ENCODE measurements at regions not wholly inside any gene's neighbourhood (a gene's known extent, or its start where the extent isn't known, plus 50 kb on each side); places are given as distances from the start of the nearest gene placed in this dataset.

DNA sequence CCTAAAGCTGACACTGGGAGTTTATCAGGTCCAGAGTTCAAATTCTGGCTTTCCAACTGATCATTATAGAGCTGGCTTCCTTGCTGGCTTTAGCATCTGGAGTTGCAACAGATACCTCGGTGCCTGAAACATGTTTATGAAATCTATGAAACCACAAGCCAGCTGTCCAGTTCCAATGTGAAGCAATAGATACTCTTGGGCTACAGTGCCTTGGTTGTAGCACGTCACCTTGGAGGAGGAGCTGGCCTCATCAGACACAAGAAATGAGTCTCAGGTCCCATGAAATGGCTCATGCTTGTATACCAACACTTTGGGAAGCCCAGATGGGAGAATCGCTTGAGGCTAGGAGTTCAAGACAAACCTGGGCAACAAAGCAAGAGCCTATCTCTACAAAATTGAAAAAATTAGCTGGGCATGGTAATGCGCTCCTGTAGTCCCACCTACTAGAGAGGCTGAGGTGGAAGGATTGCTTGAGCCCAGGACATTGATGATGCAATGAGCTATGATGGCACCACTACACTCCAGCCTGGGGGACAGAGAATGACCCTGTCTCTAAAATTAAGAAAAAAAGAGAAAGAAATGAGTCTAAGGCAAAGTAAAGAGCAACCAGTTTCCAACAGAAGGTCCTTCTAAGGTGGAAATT is 132.5 kb upstream of the ZNF648 start:
- no peak for DNase-seq (ENCODE audit: low read depth)

DNA sequence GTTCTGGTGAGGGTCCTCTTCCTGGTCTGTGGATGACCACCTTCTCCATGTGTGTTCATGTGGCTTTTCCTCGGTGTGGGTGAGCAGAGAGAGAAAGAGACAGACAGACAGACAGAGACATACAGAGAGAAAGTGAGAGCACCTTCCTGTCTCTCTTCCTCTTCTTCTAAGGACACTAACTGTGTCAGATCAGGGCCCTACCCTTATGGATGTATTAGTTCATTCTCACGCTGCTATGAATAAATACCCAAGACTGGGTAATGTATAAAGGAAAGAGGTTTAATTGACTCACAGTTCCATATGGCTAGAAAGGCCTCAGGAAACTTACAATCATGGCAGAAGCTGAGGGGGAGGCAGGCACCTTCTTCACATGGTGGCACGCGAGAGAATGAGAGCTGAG is 131.5 kb upstream of the ZNF648 start:
- no peak for DNase-seq (ENCODE audit: low read depth)

DNA sequence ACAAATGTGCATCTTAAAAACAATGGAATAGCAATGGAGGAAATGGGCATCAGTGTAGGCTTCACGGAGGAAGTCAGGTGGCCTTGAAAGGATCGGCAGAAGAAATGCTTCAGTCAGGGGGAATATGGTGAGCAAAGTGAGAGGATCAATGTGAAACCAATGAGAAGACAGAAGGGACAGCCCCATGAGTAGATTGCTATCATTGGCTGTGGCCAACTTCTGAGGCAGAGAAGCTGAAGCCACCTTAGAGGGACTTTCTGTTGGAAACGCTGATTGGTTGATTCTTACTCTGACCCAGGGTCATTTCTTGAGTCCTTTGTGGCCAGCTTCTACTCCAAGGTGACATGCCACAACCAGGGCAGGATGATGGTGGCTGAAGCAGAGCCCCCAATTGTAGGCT is 130.7 kb upstream of the ZNF648 start:
- DNase-seq (ENCODE audit: low read depth), result no peak

DNA sequence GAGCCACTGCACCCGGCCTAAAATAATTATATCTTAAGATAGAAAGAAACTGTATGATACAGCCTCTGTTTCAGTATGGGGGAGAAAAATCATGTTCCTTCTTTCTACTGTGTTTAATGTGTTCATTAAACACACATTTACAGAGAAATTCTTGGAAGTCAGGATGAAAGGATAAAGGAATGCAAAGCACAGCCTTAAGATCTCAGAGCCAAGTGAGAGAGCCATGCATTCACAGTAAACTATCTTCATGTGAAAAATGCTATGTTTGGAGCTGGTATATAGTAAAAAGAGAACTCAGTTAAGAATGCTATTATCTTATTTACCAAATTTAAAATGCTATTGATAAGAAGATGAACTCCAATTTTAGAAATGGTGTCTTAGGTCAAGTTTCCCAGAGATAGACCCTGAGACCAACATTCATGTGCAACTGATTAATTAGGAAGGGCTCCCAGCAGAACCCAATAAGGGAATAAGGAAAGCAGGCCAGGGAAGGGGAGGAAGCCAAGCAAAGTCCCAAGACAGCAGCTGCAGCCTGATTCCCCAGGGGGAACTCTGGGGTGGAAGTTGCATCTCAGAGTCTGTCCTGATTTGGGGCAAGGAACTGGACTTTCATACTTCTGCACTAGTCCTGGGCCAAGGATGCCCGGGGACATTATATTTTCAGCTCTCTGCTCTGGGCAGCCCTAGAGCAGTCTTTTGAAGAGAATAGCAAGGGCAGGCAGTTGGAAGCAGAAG is 130.0 kb upstream of the ZNF648 start:
- no peak for DNase-seq (ENCODE audit: low read depth)

- DNase-seq (ENCODE audit: low read depth), result no peak
These were observed 128.1 kb upstream of the ZNF648 start for GRCh38 chr1:182189535-182190066.

- no peak for DNase-seq (ENCODE audit: low read depth)
These were observed 125.2 kb upstream of the ZNF648 start for GRCh38 chr1:182186757-182187146.

DNA sequence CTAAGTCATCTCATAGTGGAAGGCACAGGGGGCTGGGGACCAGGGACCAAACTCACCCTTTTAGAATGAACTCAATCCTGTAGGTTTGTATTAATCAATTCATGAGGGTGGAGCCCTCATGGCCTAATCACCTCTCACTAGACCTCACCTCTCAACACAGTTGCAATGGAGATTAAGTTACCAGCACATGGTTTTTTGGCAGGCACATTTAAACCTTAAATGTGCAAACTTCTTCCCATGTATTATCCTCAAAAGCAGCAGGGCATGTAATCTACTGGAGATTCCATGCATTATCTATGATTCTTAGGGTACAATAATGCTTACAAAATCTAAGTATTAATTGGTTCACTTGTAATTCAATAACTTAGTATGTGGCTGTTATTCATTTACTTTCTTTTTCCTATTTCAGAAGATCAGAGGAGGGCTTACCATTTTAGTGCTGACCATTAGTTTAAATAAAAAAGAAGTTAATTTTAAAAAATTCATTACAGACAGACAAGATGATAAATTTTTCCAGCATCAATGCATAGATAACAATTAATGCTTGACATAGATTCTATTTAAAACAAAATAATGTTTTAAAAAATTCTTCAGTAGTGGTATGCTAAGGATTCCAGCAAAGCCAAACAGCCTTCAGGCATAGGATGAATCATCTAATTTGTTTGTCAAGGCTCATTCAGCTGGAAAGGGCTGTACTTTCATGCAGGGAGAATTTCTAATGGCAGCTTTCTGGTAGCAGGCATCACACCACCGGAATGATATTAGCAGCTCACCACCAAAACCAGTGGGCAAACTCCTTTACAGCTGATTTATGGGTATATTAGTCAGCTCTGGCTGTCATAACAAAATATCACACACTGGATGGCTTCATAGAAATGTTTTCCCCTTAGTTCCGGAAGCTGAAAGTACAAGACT is 124.6 kb upstream of the ZNF648 start:
- no peak for DNase-seq (ENCODE audit: low read depth)

DNA sequence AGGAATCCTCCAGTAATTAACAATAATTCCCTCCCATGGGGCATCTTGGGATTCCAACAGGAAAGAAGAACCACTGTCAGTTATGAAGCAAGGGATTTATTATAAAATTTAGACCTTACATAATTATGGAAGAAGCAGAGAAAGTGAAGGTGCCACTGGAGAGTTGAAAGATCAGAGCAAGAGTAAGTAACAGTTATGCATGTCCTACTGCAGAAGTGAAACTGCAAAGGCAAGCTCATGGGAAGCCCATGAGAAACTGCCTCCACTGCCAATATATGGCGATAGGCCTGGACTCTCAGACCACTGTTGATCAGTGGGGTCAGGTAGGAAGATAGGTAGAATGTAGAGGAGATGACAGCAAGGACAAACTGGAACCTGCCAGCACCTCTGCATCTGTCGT is 123.6 kb upstream of the ZNF648 start:
- no peak for DNase-seq (ENCODE audit: low read depth)

- DNase-seq (ENCODE audit: low read depth), result no peak
These were observed 122.1 kb upstream of the ZNF648 start for GRCh38 chr1:182183606-182184005.

- no peak for DNase-seq (ENCODE audit: low read depth)
These were observed 120.8 kb upstream of the ZNF648 start for GRCh38 chr1:182182311-182182710.

DNA sequence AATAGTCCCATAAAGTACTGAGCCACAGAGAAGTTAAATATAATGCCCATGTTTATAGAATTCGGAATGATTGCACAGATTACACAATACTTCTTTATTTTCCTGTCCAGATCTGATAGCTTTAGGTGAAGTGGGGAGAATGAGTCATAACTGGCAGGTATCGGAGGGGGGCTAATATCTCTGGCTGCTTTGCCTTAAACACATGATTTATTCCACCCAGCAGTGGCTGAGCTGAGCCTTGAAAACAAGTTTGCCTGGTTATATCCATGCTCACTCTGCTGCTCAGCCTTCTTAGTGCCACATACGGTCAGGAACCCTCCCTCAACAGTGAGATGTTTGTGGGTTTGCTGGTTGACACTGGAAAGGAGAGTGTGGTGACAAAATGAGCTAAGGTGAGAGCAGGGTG is 119.7 kb upstream of the ZNF648 start:
- no peak for DNase-seq (ENCODE audit: low read depth)

DNA sequence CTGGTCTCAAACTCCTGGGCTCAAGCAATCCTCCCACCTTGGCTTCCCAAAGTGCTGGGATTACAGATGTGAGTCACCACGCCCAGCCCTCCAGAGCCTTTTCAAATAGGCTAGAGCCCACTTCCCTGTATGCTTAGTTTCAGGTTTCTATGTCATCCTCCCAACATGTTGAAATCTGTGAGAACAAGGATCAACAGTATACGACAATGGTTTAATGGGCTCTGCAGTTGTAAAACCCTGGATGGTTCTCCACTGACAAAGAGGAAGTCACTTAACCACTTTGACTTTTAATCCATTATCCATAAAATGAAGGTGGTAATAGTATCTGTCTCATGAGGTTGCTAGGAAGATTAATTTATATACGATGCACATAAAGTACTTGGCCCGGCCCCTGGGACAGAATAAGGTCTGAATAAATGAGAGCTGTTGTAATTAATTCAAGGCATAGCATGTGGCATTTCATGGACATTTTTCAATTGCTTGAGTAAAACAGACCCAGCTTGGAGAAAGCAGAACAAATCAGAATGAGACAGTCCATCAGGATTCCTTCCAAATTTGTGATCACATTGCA is 113.9 kb upstream of the ZNF648 start:
- no peak for DNase-seq (ENCODE audit: low read depth)

- no peak for DNase-seq (ENCODE audit: low read depth)
These were observed 113.0 kb upstream of the ZNF648 start for GRCh38 chr1:182174513-182174855.

DNA sequence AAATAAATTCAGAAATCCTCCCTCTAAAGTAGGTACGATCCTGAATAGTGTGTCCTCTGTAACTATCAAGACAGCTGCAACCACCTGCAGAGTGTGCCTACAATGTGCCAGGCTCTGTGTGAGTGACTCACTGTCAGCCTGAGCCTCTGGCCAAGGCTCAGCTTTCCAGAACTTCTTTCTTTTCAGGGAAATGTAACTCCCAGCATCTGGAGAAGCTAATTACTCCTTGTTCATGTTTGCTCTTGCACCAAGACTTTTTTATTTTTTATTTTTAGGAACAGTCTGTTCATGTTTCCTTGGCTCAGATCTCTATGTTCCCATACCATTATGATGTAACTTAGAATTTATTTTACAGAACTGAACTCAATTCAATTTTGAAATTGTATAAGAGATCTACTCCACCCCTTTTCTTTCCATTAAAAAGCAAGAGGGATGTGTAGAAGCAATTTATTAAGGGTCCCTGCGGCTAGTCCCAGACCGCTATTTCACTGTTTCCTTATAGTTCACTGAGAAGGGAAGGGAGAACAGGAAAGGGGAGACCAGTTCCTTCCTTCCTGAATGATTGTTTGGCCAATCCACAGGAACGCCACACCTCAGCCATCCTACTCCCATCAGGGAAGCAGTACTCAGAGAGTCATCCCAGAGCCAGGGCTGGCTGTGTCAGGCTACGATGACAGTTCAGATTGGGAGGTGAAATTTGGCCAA is 112.4 kb upstream of the ZNF648 start:
- no peak for DNase-seq (ENCODE audit: low read depth)

- no peak for DNase-seq (ENCODE audit: low read depth)
These were observed 111.2 kb upstream of the ZNF648 start for GRCh38 chr1:182172699-182173098.

DNA sequence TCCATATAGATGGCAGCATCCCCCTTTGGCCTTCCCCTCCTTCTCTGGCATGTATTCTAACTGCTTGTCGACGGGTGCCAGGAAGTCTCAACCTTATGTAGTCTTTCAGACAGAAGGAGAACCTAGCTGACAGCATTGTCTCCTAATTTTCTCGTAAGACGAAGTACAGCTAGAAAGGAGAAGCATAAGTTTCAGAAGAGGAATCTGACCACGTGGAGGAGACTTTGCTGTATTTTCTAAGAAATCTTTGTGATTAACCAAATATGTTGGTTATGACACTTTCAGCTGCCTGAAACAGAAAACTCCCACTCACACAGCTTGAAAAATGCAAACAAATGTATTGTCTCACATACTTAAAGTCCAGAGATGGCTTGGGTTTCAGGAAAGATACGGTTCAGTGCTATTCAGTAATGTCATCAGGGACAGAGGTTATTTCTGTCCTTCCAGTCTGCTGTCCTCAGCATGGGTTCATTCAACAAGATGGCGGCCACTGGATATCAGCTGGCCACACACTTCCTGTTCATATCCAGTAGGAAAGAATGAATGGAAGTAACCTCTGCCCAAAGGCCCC is 109.5 kb upstream of the ZNF648 start:
- DNase-seq (ENCODE audit: low read depth), result no peak

GRCh38 chr1:182169203-182169602 is 107.7 kb upstream of the ZNF648 start:
- no peak for DNase-seq (ENCODE audit: low read depth)

DNA sequence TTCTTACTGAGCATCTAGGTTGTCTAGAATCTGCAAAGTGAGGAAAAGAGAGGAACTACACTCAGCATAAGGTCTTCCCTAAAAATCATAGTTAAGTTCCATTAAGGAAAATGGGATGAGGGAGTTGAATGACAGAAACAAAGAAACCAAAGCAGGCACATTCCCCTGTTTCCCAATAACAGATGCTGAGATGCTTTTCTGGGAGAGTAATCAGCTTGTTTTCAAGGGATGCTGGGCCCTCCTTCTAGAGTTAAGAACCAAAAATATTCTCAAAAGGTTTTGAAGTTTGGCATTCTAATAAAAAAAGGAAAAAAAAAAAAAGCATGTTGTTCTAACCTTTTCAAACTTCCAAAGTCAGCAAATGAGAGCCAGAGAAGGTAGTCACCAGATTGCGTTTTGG is 105.2 kb upstream of the ZNF648 start:
- DNase-seq (ENCODE audit: low read depth), result no peak

- DNase-seq (ENCODE audit: low read depth), result no peak
These were observed 104.8 kb upstream of the ZNF648 start for GRCh38 chr1:182166321-182166720.

GRCh38 chr1:182164273-182164672 is 102.8 kb upstream of the ZNF648 start:
- DNase-seq (ENCODE audit: low read depth), result no peak

GRCh38 chr1:182163821-182164223 is 102.3 kb upstream of the ZNF648 start:
- DNase-seq (ENCODE audit: low read depth), result no peak
